RWPE1 (cell line): ENCODE measurements at regions not wholly inside any gene's neighbourhood (a gene's known extent, or its start where the extent isn't known, plus 50 kb on each side); places are given as distances from the start of the nearest gene placed in this dataset.

ENCODE experiments used
- CTCF ChIA-PET: fragments of 350-600 bp; sonication (Branson Sonifier 250); formaldehyde crosslinking; extraction: SDS; loops from one replicate; lab custom pipeline; 2021; lab: Yijun Ruan, JAX
- POLR2A ChIA-PET: fragments of 400-600 bp; formaldehyde crosslinking; extraction: SDS; loops from one replicate; lab custom pipeline; 2020; ENCODE audit warnings: antibody characterized with exemption; ENCODE audit not compliant: low non-redundant PET; lab: Yijun Ruan, JAX
- DNase-seq: peaks from one replicate; pipeline ENCODE4 v3.0.0; 2012; ENCODE audit warnings: low spot score
- H3K27ac ChIP-seq: fragments of 450-650 bp; 2 replicates; pipeline ENCODE4 v1.5.1; 2017
- CTCF ChIP-seq: fragments of 450-650 bp; conservative IDR thresholded peaks from 2 replicates; pipeline ENCODE4 v1.5.1; 2017; ENCODE audit warnings: low read depth, mild to moderate bottlenecking

GRCh38 chr11:70859180-70859579 is 393.2 kb downstream of the SHANK2 start:
- no peak for TF ChIP-seq CTCF
- ChIA-PET CTCF (no interaction called here), POLR2A (no interaction called here)
- DNase-seq, result no peak
- H3K27ac ChIP-seq, result no peak overlapping the region

DNA sequence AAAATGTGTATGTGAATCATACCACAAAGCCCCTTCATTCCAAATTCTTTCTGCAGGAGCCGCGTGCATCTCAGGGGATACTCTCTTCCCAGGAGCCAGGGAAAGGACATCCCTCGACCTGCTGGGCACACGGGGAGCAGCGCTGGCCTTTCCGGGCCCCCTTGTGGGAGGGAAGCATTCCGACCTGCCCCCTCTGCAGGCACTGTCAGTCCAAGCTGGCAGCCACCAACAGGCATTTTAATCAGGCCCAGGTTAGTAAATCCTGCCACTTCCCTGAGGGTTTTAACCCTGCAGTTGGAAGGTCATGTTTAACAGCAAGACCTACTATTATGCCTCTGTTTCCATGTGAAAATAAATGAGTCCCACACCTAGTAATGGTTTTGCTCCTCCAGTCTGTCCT is 391.5 kb downstream of the SHANK2 start:
- ChIA-PET CTCF (no interaction called here), POLR2A (no interaction called here)
- no peak overlapping the region for H3K27ac ChIP-seq
- TF ChIP-seq CTCF, result no peak
- no peak for DNase-seq

DNA sequence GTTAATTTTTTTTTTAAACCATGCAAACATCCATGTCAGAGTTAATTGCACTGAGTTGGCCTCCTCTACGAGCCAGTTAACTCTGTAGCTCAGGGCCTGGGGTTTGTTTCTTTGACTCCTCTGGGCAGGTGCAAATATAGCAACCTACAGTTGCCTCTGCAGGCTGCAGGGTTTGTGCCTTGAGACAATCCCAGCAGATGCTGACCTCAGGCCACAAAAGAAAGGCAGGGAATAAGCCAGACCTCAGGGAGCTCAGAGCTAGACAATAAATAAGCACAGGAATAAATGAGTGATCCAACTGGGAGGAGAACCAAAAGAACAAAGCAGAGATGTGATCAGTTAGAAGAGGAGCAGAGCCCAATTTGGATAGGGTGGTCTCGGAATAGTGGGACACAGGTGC is 390.8 kb downstream of the SHANK2 start:
- H3K27ac ChIP-seq, result no peak overlapping the region
- ChIA-PET POLR2A (no interaction called here), CTCF (no interaction called here)
- no peak for DNase-seq
- TF ChIP-seq CTCF, result no peak

DNA sequence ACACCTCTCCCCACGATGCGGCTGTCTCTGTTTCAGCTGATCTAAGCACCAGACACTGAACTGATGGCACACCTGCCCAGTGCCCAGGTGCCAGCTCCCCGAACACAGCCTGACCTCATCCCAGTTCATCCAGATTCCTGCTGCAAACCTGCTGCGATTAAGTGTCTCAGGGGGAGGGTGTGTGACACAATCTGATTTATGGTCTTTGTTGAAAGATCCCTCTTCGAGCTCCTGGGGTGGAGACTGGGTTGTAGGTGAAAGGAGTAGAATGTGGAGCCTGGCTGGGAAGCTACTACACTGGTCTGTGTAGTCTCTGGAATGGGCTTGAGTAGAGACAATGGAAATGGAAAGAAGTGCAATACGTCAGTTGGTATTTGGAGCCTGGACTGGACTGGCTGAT is 390.3 kb downstream of the SHANK2 start:
- ChIA-PET POLR2A (no interaction called here), CTCF (no interaction called here)
- no peak for DNase-seq
- H3K27ac ChIP-seq, result no peak overlapping the region
- no peak for TF ChIP-seq CTCF

- CTCF ChIA-PET, result no interaction called here
- no peak for DNase-seq
- no peak overlapping the region for H3K27ac ChIP-seq
- no peak for TF ChIP-seq CTCF
- POLR2A ChIA-PET, result no interaction called here
These were observed 389.2 kb downstream of the SHANK2 start for GRCh38 chr11:70863186-70863585.

DNA sequence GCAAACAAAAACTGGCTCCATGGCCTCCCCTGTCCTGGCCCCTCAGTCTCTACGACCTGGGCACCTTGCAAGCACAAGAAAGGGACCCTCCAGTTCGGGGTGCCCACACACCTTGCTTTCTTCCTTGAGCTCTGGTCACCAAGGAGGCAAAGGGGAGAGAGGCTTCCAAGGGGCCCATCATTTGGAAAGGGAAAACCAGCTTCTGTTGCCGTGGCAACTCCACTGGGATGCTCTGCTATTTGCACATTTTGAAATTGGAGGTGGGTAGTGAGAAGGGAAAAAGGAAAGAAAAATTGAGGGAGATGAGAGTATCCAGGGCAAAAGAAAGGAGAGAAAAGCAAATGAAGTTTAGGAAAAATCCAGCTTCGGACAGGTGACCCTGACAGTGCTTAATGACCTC is 388.4 kb downstream of the SHANK2 start:
- CTCF ChIA-PET, result no interaction called here
- H3K27ac ChIP-seq, result no peak overlapping the region
- POLR2A ChIA-PET, result no interaction called here
- no peak for TF ChIP-seq CTCF
- DNase-seq, result no peak

GRCh38 chr11:70865356-70865755 is 387.0 kb downstream of the SHANK2 start:
- CTCF ChIA-PET, result no interaction called here
- H3K27ac ChIP-seq, result no peak overlapping the region
- POLR2A ChIA-PET, result no interaction called here
- TF ChIP-seq CTCF, result no peak
- DNase-seq, result no peak
